Head of caudate nucleus (tissue), 42 donors: ENCODE measurements at regions not wholly inside any gene's neighbourhood (a gene's known extent, or its start where the extent isn't known, plus 50 kb on each side); places are given as distances from the start of the nearest gene placed in this dataset.
"Not testable (repeated sequence)": the region's sequence is repeated elsewhere in the genome, so short reads cannot be mapped to it uniquely, and the experiment has no call there.

Experiments
- DNase-seq, 42 donors: peaks; one replicate each; pipeline versions ENCODE4 v3.0.0 to v3.0.0-alpha.2; 2020 to 2021; ENCODE audit warnings: mixed read lengths in 7 of 42
- intact Hi-C: fragments of 100-400 bp; cut with DNase I; formaldehyde crosslinking; loops from one replicate; pipeline ENCODE4 v1.15.0; 2022

DNA sequence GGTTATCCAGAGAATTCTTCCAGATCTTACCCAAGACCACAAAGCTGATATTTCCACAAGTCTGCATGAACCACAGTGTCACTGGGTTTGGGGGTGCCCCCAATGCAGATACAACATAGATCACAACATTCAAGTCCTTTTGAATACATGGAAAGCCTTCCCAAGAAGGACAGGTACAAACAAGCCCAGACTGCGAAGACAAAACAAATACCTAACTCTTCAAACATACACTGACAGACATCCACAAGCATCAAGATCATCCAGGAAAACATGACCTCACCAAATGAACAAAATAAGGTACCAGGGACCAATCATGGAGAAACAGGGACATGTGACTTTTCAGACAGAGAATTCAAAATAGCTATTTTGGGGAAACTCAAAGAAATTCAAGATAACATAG lies 93.1 kb downstream of the MDH1 start:
- DNase-seq = no peak
- intact Hi-C loops = no loop called here

- peak in 4 of 42 donors; percentile 4 to 49 (median 32) for DNase-seq
- intact Hi-C loops = loop anchor here (10.0 kb wide), 2 partner anchors 173 to 203 kb away; no protein-coding TSS in a partner anchor
Observed at GRCh38 chr2:63692002-63692606, 103.3 kb downstream of the MDH1 start.

DNA sequence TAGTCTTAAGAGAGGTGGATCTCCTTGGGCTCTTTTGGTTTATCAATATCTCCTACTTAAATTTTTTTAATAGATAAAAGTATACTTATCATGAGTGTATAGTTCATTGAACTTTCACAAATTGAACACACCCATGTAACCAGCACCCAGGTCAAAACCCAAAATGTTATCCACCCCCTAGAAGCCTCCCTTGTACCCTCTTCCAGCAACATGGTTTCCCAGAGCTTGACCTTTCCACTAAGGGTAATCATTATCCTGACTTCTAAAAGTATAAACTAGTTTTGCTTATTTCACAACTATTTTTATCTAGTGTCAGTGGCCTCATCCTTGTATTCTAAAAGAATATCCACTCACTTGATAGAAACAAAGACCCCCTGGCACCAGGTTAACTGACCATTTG lies 106.8 kb downstream of the MDH1 start:
- DNase-seq = no peak
- intact Hi-C loops = loop anchor here (10.0 kb wide), 2 partner anchors 169 to 199 kb away; no protein-coding TSS in a partner anchor

GRCh38 chr2:63696496-63696895 lies 107.7 kb downstream of the MDH1 start:
- no peak for DNase-seq
- intact Hi-C loops = loop anchor here (10.0 kb wide), 2 partner anchors 168 to 198 kb away; no protein-coding TSS in a partner anchor

- intact Hi-C loops = loop anchor here (10.0 kb wide), 2 partner anchors 168 to 198 kb away; no protein-coding TSS in a partner anchor
- DNase-seq = no peak
Observed at GRCh38 chr2:63697160-63697559, 108.4 kb downstream of the MDH1 start.

DNA sequence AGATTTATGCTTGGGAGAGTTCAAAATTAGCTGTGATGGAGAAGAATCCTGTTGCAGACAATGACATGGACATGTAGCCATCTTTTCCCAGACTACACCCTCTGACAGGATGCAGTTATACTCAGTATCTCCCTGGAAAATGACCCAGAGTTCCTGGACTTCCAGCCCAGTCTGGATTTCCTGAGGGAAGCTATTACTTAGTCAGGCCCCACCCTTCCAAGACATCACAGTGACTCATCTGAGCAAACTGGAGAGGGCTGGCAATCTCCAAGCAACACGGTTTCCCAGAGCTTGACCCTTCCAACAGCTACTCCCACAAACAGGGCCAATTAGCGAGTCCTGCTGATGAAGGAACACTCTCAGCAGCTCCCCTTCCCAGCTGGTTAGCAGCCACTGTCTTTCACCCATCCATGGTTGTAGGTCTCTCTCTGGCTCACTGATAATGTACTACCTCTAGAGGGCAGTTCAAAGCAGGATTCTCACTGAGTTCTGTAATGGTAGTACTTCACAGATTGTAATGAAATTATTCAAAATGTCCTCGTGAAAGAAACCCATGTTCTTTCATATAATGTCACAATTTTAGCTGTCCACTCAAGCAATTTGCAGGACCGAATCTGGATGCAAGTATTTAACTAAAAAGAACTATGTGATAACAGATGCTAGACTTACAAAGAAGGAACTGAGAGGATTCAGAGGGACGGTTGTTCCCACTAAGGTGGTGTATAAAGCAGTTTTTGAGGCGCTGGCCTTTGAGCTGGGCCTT lies 110.2 kb downstream of the MDH1 start:
- intact Hi-C loops = loop anchor here (10.0 kb wide), 2 partner anchors 166 to 196 kb away; no protein-coding TSS in a partner anchor
- peak in 20 of 42 donors; percentile 1 to 65 (median 22) for DNase-seq

- no peak for DNase-seq
Observed at GRCh38 chr2:63699549-63699839, 110.7 kb downstream of the MDH1 start.

GRCh38 chr2:63700271-63700670 lies 111.5 kb downstream of the MDH1 start:
- no peak for DNase-seq
- intact Hi-C loops = no loop called here

More at GRCh38 chr2:63699549-63699839, 110.7 kb downstream of the MDH1 start:
- intact Hi-C loops = loop anchor here (10.0 kb wide), 2 partner anchors 165 to 195 kb away; no protein-coding TSS in a partner anchor

DNA sequence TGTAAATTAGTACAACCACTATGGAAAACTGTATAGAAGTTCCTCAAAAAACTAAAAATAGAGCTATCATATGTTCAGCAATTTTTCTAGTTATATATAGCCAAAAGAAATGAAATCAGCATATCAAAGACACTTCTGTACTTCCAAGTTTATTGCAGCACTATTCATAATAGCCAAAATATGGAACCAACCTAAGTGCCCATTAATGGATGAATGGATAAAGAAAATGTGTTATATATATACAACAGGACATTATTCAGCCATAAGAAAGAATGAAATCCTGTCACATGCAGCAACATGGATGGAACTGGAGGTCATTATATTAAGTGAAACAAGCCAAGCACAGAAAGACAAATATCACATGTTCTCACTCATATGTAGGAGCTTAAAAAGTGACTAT lies 112.6 kb downstream of the MDH1 start:
- no peak for DNase-seq
- intact Hi-C loops = no loop called here

DNA sequence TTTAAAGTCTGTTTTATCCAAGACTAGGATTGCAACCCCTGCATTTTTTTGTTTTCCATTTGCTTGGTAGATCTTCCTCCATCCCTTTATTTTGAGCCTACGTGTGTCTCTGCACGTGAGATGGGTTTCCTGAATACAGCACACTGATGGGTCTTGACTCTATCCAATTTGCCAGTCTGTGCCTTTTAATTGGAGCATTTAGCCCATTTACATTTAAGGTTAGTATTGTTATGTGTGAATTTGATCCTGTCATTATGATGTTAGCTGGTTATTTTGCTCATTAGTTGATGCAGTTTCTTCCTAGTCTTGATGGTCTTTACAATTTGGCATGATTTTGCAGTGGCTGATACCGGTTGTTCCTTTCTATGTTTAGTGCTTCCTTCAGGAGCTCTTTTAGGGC lies 117.3 kb downstream of the MDH1 start:
- DNase-seq, intact Hi-C loops: not testable (repeated sequence)

DNA sequence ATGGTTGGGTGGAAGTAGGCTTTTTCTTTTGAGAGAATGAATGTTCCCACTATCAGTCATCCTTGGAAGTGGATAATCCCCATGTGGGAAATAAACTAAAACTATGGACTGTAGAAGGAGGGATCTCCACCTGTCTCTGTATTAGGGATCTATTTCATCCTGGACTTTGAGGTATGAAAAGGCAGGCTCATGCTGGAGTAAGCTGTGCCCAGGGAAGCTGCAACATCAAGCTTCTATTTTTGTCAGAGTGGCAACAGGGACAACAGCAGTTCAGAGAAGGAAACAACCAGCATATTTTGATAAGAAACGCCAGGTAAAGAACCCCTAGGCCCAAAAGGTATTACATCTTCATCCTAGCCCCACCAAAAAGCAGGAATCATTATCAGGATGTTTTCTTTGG lies 122.0 kb downstream of the MDH1 start:
- intact Hi-C loops = no loop called here
- DNase-seq = no peak

DNA sequence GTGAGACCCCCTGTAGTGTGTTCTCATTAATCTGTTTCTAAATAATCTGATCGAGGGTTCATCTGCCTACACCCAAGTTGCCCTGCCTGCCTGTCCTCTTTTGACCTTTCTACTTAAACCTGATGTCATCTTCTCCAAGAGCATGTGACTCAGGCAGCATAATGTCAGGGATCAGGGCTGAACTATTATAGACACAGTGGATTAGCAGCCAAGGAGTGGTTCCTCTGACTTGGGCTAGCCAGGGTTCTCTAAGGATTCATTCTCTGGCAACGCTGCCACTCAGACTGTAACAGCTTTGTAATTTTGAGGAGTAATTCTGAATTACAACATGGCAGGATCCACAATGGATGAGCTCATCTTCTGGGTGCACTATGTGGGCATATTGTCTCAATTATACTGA lies 124.0 kb downstream of the MDH1 start:
- DNase-seq = no peak
- intact Hi-C loops = no loop called here

DNA sequence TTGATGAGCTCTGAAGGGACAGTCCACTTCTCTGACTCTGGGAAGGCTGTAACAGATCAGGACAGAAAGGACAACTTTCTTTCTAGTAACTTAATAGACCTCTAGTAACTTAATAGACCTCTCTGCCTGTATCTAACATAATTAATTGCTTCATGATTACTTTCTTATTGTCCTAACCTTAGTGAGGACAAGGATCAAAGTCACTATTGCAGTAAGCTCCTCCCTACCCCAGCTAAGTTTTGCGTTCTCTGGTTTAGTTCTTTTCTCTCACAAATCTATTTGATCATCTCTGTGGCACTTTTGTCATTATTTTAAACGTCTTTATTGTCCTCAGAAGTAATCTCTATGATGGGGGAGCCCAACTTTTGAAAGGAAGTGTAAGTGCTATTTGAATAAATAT lies 125.5 kb upstream of the UGP2 start:
- intact Hi-C loops = no loop called here
- no peak for DNase-seq

- intact Hi-C loops = no loop called here
- no peak for DNase-seq
Observed at GRCh38 chr2:63719052-63719451, 122.6 kb upstream of the UGP2 start.

DNA sequence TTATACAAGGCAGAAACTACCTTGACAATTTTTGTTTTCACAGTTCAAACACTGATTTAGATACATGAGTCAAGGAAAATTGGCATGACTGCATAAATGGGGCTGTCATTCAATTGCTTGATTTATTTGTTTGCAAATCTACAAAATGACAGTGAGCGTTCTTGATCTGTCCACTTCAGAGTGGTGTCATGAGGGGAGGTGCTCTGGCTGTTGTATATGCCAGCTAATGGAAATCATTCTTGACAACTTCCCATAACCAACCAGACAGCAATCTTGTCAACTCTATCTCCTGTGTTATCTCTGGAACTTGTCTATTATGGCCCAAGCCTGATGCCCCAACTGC lies 120.6 kb upstream of the UGP2 start:
- intact Hi-C loops = no loop called here
- DNase-seq = no peak

DNA sequence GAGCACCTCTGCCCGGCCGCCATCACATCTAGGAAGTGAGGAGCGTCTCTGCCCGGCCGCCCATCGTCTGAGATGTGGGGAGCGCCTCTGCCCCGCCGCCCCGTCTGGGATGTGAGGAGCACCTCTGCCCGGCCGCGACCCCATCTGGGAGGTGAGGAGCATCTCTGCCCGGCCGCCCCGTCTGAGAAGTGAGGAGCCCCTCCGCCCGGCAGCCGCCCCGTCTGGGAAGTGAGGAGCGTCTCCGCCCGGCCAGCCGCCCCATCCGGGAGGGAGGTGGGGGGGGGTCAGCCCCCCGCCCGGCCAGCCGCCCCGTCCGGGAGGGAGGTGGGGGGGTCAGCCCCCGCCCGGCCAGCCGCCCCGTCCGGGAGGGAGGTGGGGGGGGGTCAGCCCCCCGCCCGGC lies 119.4 kb upstream of the UGP2 start:
- intact Hi-C loops, DNase-seq: not testable (repeated sequence)

DNA sequence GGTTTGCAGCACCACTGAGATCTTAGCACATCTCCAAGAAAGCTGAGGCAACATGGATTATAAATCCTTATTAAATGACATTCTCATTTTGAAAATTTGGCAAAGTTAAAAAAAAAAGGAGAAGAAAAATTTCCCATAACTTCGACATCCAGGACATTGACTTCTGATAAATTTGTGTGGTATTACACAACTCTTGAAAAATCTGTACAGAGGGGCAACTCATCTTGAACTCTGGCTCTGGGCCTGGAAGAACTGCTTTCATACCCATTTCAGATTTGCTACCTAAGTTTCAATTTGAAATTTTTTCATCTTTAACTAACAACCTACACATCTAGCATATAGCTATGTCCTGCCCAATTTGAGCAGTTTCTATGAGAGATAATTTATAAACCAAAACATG lies 118.0 kb upstream of the UGP2 start:
- intact Hi-C loops = no loop called here
- DNase-seq = no peak

- intact Hi-C loops = not testable (repeated sequence)
Observed at GRCh38 chr2:63725212-63725611, 116.5 kb upstream of the UGP2 start.

DNA sequence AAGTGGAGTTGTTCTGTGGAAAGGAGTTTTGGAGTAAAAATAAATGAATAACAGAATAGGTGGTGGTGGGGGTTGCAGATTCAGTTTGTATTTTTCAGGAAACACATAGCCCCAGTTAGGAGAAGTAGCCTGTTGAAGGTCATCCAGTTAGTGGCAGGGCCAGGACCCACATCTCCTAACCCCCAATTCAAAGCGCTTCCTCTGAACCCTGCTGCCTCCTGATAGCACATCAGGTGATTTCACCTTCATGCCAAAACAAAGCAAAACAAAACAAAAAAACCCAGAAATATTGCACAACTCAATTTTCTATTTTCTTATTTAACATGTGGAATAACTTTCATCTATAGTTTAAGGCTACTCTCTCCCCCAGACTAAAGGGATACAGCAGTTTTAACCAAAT lies 112.3 kb upstream of the UGP2 start:
- intact Hi-C loops = no loop called here
- no peak for DNase-seq

More at GRCh38 chr2:63725212-63725611, 116.5 kb upstream of the UGP2 start:
- not testable (repeated sequence) for DNase-seq

DNA sequence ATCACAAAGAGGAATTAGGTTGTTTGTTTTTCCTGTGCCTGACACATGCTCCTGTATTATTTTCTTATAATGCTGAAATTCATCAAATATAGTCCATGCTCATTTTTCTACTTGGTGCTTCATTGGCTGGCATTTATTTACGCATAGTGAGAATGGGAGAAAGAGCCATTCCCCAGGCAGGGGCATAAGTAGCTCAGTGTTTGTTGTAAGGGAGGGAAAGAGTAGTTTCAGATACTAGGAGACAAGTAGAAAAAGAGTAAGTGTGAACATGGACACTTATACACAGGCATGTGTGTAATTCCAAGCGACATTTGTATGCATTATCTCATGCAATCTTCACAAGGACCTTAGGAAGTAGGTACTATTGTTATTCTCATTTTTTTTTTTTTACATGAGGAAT lies 111.9 kb upstream of the UGP2 start:
- DNase-seq = no peak
- intact Hi-C loops = no loop called here

DNA sequence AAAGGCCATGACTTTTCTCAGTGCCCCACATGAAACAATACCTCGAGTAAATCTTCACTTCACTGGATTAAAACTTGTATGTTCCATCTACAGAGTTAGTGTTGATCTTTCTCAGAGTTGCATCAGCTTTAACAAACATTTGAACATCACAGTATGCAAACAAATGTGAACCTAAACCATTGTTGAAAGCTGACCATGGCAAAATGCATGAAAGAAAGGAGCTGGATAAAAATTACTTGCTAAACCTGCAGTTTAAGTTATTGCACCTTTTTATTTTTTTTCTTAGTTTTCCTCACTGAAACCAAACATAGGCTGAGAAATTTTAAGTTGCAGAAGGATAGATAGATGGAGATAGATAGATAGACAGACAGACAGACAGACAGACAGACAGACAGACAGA lies 107.2 kb upstream of the UGP2 start:
- intact Hi-C loops = no loop called here
- DNase-seq = no peak
